HFFc6 (cell line): ENCODE measurements at regions not wholly inside any gene's neighbourhood (a gene's known extent, or its start where the extent isn't known, plus 50 kb on each side); places are given as distances from the start of the nearest gene placed in this dataset.

Experiments
- DNase-seq: peaks from one replicate; pipeline ENCODE4 v3.0.0-alpha.2; 2018
- H3K27ac Mint-ChIP-seq: 2 replicates; pipeline ENCODE4 v1.8.0; 2020; ENCODE audit warnings: mild to moderate bottlenecking, mixed read lengths
- H3K27me3 Mint-ChIP-seq: 2 replicates; pipeline ENCODE4 v1.8.0; 2021; ENCODE audit warnings: mild to moderate bottlenecking, moderate library complexity, mixed read lengths; ENCODE audit not compliant: insufficient read depth
- H3K36me3 Mint-ChIP-seq: 2 replicates; pipeline ENCODE4 v1.8.0; 2021; ENCODE audit warnings: low read depth, mixed read lengths
- H3K4me1 Mint-ChIP-seq: 2 replicates; pipeline ENCODE4 v1.8.0; 2020; ENCODE audit warnings: low read depth, mixed read lengths
- H3K4me3 Mint-ChIP-seq: 2 replicates; pipeline ENCODE4 v1.8.0; 2020; ENCODE audit warnings: mild to moderate bottlenecking, moderate library complexity, mixed read lengths
- H3K9me3 Mint-ChIP-seq: 2 replicates; pipeline ENCODE4 v1.8.0; 2020; ENCODE audit warnings: mild to moderate bottlenecking, mixed read lengths
- CTCF ChIP-seq: fragments of 200-600 bp; sonication (generic); IDR thresholded peaks from 2 replicates; pipeline ENCODE4 v1.5.0; 2021; ENCODE audit warnings: antibody characterized with exemption, mild to moderate bottlenecking

GRCh38 chr4:108272561-108272960 is 103.8 kb upstream of the LEF1 start:
- Mint-ChIP-seq H3K36me3 (no peaks in the 10 kb centered on the region), H3K4me3 (no peak overlapping the region), H3K27me3 (no peaks in the 10 kb centered on the region; the same call in 1 of the 2 replicates), H3K27ac (no peak overlapping the region), H3K4me1 (no peaks in the 10 kb centered on the region), H3K9me3 (no peaks in the 10 kb centered on the region; the same call in 1 of the 2 replicates)
- no peak for TF ChIP-seq CTCF
- DNase-seq: no peak

DNA sequence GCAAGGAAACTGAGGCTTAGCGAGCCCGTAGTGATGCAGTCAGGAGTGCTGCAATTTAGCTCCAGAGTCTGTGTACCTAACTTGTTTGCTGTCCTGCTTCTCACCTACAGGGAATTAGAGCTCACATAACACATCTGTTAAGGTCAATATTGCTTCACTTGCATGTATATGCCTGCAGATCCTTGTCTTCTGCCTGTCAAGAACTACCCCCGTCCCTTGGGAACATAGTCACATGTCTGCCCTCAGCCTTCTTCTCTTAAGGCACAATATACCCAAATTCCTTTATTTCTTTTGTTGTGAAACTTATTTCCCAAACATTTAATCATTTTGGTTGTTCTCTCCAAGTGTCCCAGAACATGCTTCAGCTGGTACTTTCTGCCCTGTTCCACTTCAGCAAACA is 103.3 kb upstream of the LEF1 start:
- no peak for DNase-seq
- H3K9me3 Mint-ChIP-seq: no peaks in the 10 kb centered on the region; the same call in 1 of the 2 replicates
- TF ChIP-seq CTCF: no peak
- H3K36me3 Mint-ChIP-seq: no peaks in the 10 kb centered on the region
- no peak overlapping the region for H3K4me3 Mint-ChIP-seq
- no peak overlapping the region for H3K27ac Mint-ChIP-seq
- H3K4me1 Mint-ChIP-seq: no peaks in the 10 kb centered on the region
- no peaks in the 10 kb centered on the region; the same call in 1 of the 2 replicates for H3K27me3 Mint-ChIP-seq

- Mint-ChIP-seq H3K9me3 (no peaks in the 10 kb centered on the region; the same call in 1 of the 2 replicates), H3K27ac (no peak overlapping the region), H3K4me3 (no peak overlapping the region), H3K4me1 (no peaks in the 10 kb centered on the region), H3K36me3 (no peaks in the 10 kb centered on the region), H3K27me3 (no peaks in the 10 kb centered on the region; the same call in 1 of the 2 replicates)
- peak; percentile 67 for DNase-seq
- no peak for TF ChIP-seq CTCF
These were observed 102.0 kb upstream of the LEF1 start for GRCh38 chr4:108270466-108271450.

DNA sequence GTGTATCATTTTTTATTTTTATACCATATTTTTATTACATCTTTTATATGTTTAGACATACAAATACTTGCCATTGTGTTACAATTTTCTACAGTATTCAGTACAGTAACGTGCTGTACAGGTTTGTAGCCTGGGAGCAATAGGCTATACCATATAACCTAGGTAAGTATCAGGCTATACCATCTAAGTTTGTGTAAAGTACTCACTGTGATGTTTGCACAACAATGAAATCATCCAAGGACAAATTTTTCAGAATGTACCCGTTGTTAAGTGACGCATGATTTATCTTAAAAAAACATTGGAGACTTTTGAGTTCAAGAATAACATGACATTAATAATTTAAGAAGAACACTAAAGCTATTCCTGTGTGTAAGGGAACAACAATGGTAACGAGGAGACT is 96.0 kb upstream of the LEF1 start:
- no peak overlapping the region for H3K27ac Mint-ChIP-seq
- no peaks in the 10 kb centered on the region for H3K36me3 Mint-ChIP-seq
- no peaks in the 10 kb centered on the region for H3K4me1 Mint-ChIP-seq
- H3K9me3 Mint-ChIP-seq: no peaks in the 10 kb centered on the region; the same call in 1 of the 2 replicates
- DNase-seq: no peak
- H3K27me3 Mint-ChIP-seq: peaks cover 5% of the 10 kb centered on the region; the same call in 1 of the 2 replicates
- no peak for TF ChIP-seq CTCF
- H3K4me3 Mint-ChIP-seq: no peak overlapping the region

DNA sequence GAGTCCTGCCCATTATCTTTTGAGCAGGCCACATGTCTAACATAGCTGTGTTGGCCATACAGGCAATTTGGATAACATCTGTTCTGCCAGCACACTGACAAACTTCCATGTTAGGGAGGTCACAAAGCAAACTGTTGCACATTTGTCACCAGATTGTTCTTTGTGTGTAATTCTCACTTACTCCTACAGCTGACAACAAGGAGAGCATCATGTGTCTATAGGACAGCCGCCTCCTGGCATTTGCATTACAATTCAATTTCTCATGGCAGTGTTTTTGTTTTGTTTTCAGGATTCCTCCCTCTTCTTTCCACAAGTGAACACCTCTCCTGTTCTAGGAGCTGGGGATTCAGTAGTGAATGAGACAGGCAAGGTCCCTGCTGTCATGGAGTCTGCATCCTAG is 94.3 kb upstream of the LEF1 start:
- no peaks in the 10 kb centered on the region for H3K36me3 Mint-ChIP-seq
- peaks cover 5% of the 10 kb centered on the region; the same call in 1 of the 2 replicates for H3K27me3 Mint-ChIP-seq
- no peak overlapping the region for H3K27ac Mint-ChIP-seq
- no peak for DNase-seq
- H3K4me1 Mint-ChIP-seq: no peaks in the 10 kb centered on the region
- TF ChIP-seq CTCF: no peak
- no peaks in the 10 kb centered on the region; the same call in 1 of the 2 replicates for H3K9me3 Mint-ChIP-seq
- no peak overlapping the region for H3K4me3 Mint-ChIP-seq
